LNCaP clone FGC (cell line): ENCODE measurements at regions not wholly inside any gene's neighbourhood (a gene's known extent, or its start where the extent isn't known, plus 50 kb on each side); places are given as distances from the start of the nearest gene placed in this dataset.

ENCODE experiments used
- DNase-seq: peaks from one replicate; pipeline ENCODE4 v3.0.0-alpha.2; 2011; ENCODE audit warnings: low read depth
- H3K4me3 ChIP-seq: 2 replicates; pipeline ENCODE4 v1.5.1; 2011; ENCODE audit warnings: mild to moderate bottlenecking, low read depth, low read length, control low read depth
- CTCF ChIP-seq: IDR thresholded peaks from 2 replicates; pipeline ENCODE4 v1.5.1; 2012; ENCODE audit warnings: mild to moderate bottlenecking; ENCODE audit not compliant: control insufficient read depth, insufficient read depth; ENCODE audit errors: extremely low read depth

GRCh38 chr16:52708476-52708875 is 161.5 kb upstream of the TOX3 start:
- H3K4me3 ChIP-seq, result no peak overlapping the region
- DNase-seq, result no peak
- TF ChIP-seq CTCF, result no peak

GRCh38 chr16:52707676-52708337 is 160.9 kb upstream of the TOX3 start:
- TF ChIP-seq CTCF, result no peak
- DNase-seq, result no peak
- no peak overlapping the region for H3K4me3 ChIP-seq

- no peak overlapping the region for H3K4me3 ChIP-seq
- DNase-seq, result no peak
- no peak for TF ChIP-seq CTCF
Measured at GRCh38 chr16:52705122-52705521, 158.2 kb upstream of the TOX3 start.

- DNase-seq, result no peak
- TF ChIP-seq CTCF, result no peak
- H3K4me3 ChIP-seq, result no peak overlapping the region
Measured at GRCh38 chr16:52697971-52698370, 151.0 kb upstream of the TOX3 start.

GRCh38 chr16:52696126-52696525 is 149.2 kb upstream of the TOX3 start:
- H3K4me3 ChIP-seq, result no peak overlapping the region
- TF ChIP-seq CTCF, result no peak
- no peak for DNase-seq

- no peak for DNase-seq
- H3K4me3 ChIP-seq, result no peak overlapping the region
- TF ChIP-seq CTCF, result no peak
Measured at GRCh38 chr16:52690468-52690867, 143.5 kb upstream of the TOX3 start.

GRCh38 chr16:52680993-52681392 is 134.1 kb upstream of the TOX3 start:
- no peak overlapping the region for H3K4me3 ChIP-seq
- DNase-seq, result no peak
- no peak for TF ChIP-seq CTCF
